LNCAP (cell line): ENCODE measurements at regions not wholly inside any gene's neighbourhood (a gene's known extent, or its start where the extent isn't known, plus 50 kb on each side); places are given as distances from the start of the nearest gene placed in this dataset.

Experiments used
- TF ChIP-seq, protein P1 (sequence below): fragments of 450-650 bp; IDR thresholded peaks from 2 replicates; pipeline ENCODE4 v1.5.1; 2017; ENCODE audit warnings: mild to moderate bottlenecking

DNA sequence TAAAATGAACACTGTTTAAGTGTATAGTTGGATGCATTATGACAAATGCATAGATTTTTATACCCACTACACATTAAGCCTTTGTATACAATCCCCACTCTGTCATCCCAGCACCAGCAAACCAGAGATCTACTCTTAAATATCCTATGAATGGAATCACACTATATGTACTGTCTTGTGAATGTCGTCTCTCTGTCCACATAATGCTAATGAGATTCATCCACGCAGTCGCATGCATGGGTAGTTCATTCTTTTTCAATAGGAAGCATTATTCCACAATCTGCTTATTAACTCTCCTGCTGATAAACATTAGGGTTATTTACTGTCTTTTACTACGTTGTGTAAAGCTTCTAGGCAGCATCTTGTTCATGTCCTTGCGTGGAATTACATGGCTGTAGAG lies 892.3 kb downstream of the LTN1 start:
- TF ChIP-seq, protein P1, sequence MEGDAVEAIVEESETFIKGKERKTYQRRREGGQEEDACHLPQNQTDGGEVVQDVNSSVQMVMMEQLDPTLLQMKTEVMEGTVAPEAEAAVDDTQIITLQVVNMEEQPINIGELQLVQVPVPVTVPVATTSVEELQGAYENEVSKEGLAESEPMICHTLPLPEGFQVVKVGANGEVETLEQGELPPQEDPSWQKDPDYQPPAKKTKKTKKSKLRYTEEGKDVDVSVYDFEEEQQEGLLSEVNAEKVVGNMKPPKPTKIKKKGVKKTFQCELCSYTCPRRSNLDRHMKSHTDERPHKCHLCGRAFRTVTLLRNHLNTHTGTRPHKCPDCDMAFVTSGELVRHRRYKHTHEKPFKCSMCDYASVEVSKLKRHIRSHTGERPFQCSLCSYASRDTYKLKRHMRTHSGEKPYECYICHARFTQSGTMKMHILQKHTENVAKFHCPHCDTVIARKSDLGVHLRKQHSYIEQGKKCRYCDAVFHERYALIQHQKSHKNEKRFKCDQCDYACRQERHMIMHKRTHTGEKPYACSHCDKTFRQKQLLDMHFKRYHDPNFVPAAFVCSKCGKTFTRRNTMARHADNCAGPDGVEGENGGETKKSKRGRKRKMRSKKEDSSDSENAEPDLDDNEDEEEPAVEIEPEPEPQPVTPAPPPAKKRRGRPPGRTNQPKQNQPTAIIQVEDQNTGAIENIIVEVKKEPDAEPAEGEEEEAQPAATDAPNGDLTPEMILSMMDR, result no peak

DNA sequence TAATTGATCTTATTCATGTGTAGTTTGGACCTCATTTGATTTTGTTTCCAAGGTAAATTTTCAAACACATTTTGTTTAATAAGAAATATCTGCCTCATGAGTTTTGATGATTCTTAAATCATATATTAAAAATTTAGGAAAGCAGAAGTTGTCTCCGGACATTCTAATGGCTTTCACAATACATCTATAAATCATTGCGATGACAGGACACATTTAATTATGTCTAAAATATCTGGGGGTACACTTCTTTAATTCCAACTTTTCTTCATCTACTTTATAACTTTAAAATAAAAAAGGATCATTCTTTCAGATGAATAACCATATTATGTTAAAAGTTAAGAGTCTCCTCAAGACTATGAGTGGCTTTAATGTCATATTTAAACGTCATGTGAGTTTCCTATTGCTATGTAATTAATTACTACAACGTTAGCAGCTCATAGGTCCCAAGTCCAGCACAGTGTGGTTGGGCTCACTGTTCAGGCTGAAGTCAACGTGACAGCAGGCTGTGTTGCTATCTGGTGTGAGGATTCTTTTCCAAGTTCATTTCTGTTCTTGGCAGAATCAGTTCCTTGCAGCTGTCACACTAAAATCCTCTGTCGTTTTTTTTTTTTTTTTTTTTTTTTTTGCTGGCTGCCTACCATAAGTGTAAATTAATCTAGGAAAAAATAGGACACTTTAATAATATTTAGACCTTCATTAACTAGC lies 893.5 kb downstream of the LTN1 start:
- TF ChIP-seq, protein P1, result no peak

DNA sequence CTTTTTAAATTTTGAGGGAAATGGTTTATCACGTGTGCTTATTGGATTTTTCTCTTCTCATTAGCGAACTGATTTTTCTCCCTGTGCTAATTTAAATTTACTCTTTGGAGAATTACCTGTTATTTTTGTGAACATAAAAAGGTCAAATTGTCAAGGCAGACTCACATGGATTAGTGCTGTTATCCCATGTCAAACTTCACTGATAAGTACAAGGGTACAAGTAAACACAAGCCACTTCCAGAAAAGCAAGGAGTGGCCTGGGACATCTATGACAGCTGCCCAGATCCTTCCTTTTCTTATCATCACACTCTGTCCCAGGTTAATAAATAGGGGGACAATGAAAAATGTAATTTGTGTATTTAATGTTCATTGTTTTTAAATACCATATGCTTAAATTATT lies 901.2 kb downstream of the LTN1 start:
- TF ChIP-seq, protein P1, result no peak

DNA sequence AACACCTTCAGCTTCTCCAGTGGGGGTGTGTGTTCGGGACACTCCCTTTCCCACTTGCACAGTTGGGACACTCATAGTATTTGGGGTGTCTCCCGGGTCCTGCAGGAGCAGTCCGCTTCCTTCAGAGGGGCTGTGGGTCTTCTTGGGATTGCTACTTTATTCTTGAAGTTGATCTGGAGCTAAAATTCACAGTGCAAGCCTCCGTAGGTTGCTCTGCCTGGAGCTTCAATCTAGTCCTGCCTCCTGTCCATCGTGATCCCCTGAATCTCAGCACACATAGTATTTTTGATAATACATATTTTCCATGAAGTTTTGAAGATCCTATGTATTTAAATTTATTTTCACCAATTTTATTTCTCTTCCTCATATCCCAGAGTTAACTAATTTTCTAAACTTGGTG lies 902.1 kb downstream of the LTN1 start:
- TF ChIP-seq, protein P1, result no peak

DNA sequence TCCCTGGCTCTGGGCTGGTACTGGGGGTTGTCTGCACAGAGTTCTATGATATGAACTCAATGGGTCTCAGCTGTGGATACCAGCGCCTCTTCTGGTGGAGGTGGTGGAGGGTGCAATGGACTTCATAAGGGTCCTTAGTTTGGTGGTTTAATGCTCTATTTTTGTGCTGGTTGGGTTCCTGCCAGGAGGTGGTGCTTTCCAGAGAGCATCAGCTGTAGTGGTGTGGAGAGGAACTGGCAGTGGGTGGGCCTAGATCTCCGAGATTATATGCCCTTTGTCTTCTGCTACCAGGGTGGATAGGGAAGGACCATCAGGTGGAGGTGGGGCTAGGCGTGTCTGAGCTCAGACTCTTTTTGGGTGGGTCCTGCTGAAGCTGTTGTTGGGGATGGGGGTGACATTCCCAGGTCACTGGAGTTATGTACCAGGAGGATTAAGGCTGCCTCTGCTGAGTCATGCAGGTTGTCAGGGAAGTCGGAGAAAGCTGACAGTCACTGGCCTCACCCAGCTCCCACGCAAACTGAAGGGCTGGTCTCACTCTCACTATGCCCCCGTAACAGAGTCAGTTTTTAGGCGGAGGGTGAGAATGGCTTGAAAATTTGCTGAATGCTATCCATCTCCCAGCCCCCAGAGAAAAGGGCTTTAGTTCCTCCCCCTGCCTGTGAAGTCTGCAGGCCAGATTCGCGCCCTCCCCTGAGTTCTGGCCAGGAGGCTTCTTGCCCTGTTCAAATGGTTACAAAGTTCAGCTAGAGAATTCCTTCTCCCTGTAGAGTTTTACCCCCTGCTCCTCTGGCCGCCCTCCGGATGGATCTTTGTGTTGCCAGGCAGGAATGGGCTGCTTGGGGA lies 902.9 kb downstream of the LTN1 start:
- TF ChIP-seq, protein P1, result no peak

DNA sequence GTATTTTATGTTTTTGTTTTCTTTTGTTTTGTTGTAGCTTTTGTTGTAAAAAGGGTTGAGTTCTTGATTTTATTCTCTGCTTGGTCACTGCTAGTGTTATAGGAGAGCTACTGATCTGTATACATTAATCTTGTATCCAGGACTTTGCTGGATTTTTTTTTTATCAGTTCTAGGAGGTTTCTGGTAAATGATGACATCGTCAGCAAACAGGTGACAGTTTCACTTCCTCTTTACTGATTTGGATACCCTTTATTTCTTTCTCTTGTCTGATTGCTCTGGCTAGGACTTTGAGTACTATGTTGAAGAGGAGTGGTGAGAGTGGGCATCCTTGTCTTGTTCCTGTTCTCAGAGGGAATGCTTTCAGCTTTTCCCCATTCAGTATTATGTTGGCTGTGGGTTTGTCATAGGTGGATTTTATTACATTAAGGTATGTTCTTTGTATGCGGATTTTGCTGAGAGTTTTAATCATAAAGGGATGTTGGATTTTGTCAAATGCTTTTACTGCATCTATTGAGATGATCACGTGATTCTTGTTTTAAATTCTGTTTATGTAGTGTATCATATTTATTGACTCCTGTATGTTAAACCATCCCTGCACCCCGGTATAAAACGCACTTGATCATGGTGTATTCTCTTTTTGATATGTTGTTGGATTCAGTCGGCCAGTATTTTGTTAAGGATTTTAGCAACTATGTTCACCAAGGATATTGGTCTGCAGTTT lies 905.7 kb downstream of the LTN1 start:
- TF ChIP-seq, protein P1, result no peak

DNA sequence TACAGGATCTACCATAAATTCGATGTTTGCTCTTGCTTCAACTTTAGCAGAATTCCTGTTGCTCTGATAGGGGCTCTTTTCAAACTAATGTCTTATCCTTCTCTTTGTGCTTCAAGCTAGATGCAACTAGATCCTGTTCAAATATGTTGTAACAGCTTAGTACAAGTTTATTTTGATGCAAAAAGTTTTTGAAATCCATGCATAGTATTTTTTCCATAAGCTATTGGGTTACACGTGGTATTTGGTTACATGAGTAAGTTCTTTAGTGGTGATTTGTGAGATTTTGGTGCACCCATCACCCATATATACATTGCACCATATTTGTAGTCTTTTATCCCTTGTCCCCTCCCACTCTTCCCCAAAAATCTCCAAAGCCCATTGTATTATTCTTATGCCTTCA lies 907.7 kb downstream of the LTN1 start:
- TF ChIP-seq, protein P1, result no peak
